HUDEP-2 (cell line): ENCODE measurements at regions not wholly inside any gene's neighbourhood (a gene's known extent, or its start where the extent isn't known, plus 50 kb on each side); places are given as distances from the start of the nearest gene placed in this dataset.
"Not testable (repeated sequence)": the region's sequence is repeated elsewhere in the genome, so short reads cannot be mapped to it uniquely, and the experiment has no call there.

Experiments
- DNase-seq, 76 experiments: peaks; one replicate each; lab custom pipeline; 2025; ENCODE audit not compliant: unreplicated experiment in 76 of 76; lab: John Stamatoyannopoulos, UW

- DNase-seq, result no peak
These were observed 58.9 kb downstream of the OR5AK2 start for GRCh38 chr11:57047610-57048009.

GRCh38 chr11:57049749-57050148 is 61.0 kb downstream of the OR5AK2 start:
- no peak for DNase-seq

GRCh38 chr11:57054817-57055216 is 66.1 kb downstream of the OR5AK2 start:
- DNase-seq, result no peak

- DNase-seq, result no peak
These were observed 67.0 kb downstream of the OR5AK2 start for GRCh38 chr11:57055744-57056143.

GRCh38 chr11:57056735-57057134 is 68.0 kb downstream of the OR5AK2 start:
- no peak for DNase-seq

- no peak for DNase-seq
These were observed 68.8 kb downstream of the OR5AK2 start for GRCh38 chr11:57057561-57057960.

- DNase-seq, result not testable (repeated sequence)
These were observed 74.2 kb downstream of the OR5AK2 start for GRCh38 chr11:57062957-57063356.

- no peak for DNase-seq
These were observed 81.2 kb downstream of the OR5AK2 start for GRCh38 chr11:57069942-57070341.

GRCh38 chr11:57071829-57072228 is 83.1 kb downstream of the OR5AK2 start:
- no peak for DNase-seq

- DNase-seq, result no peak
These were observed 83.9 kb downstream of the OR5AK2 start for GRCh38 chr11:57072640-57073039.

GRCh38 chr11:57073128-57073527 is 84.4 kb downstream of the OR5AK2 start:
- no peak for DNase-seq

- no peak for DNase-seq
These were observed 92.6 kb downstream of the OR5AK2 start for GRCh38 chr11:57081356-57081755.

- no peak for DNase-seq
These were observed 93.4 kb downstream of the OR5AK2 start for GRCh38 chr11:57082125-57082524.

- no peak for DNase-seq
These were observed 95.1 kb downstream of the OR5AK2 start for GRCh38 chr11:57083641-57084385.

- DNase-seq, result no peak
These were observed 96.1 kb upstream of the LRRC55 start for GRCh38 chr11:57085611-57086010.

GRCh38 chr11:57087991-57088390 is 93.8 kb upstream of the LRRC55 start:
- no peak for DNase-seq

- DNase-seq, result no peak
These were observed 89.6 kb upstream of the LRRC55 start for GRCh38 chr11:57092028-57092698.

GRCh38 chr11:57094181-57094935 is 87.4 kb upstream of the LRRC55 start:
- no peak for DNase-seq

GRCh38 chr11:57095417-57095816 is 86.3 kb upstream of the LRRC55 start:
- no peak for DNase-seq

GRCh38 chr11:57095896-57096295 is 85.9 kb upstream of the LRRC55 start:
- no peak for DNase-seq

GRCh38 chr11:57097149-57097548 is 84.6 kb upstream of the LRRC55 start:
- no peak for DNase-seq

- no peak for DNase-seq
These were observed 83.6 kb upstream of the LRRC55 start for GRCh38 chr11:57098191-57098590.
